DOHH2 (cell line): ENCODE measurements at regions not wholly inside any gene's neighbourhood (a gene's known extent, or its start where the extent isn't known, plus 50 kb on each side); places are given as distances from the start of the nearest gene placed in this dataset.

ENCODE experiments used
- CTCF ChIP-seq: fragments of 200-600 bp; sonication (generic); IDR thresholded peaks from one replicate; pipeline ENCODE4 v1.5.1; 2014; ENCODE audit warnings: antibody characterized with exemption, mild to moderate bottlenecking, low read depth, low read length; ENCODE audit not compliant: poor library complexity, severe bottlenecking
- EZH2phosphoT487 ChIP-seq: fragments of 200-600 bp; sonication (generic); IDR thresholded peaks from 2 replicates; pipeline ENCODE4 v1.6.1; 2017; ENCODE audit warnings: borderline replicate concordance, mild to moderate bottlenecking, antibody characterized with exemption, low read length, moderate library complexity, mixed read lengths

DNA sequence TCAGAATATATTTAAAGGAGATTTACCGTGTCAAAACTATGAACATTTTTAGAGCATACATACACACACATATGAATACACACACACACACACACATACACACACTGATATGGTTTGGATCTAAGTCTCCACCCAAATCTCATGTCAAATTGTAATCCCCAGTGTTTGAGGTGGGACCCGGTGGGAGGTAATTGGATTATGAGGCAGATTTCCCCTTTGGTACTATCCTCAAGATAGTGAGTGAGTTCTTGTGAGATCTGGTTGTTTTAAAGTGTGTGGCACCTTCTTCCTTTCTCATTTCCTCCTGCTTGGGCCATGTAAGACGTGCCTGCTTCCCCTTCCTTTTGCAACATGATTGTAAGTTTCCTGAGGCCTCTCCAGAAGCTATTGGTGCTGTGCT is 515.0 kb upstream of the ZMIZ1 start:
- no peak for TF ChIP-seq CTCF
- TF ChIP-seq EZH2phosphoT487 = no peak
